ENCODE measurements at regions not wholly inside any gene's neighbourhood (a gene's known extent, or its start where the extent isn't known, plus 50 kb on each side); places are given as distances from the start of the nearest gene placed in this dataset.

DNA sequence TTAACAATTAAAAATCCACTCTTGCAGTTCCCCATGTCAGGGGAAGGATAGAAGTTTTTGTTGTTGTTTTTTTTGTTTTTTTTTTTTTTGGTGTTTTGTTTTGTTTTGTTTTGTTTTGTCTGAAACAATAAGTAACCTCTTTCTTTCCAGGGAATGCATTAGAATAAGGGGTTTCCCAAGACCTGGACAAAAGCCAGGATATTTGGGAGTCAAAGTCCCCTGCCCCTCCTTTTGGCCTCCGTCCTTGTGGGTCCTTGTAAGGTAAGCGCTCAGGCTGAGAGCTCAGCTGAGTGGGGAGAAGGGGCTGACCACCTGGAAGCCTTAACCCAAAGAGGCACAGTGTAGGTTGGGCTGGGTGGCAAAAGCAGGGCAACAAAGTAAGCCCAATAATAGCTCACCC is 515.4 kb downstream of the SOX6 start:
- TF ChIP-seq, protein P1, sequence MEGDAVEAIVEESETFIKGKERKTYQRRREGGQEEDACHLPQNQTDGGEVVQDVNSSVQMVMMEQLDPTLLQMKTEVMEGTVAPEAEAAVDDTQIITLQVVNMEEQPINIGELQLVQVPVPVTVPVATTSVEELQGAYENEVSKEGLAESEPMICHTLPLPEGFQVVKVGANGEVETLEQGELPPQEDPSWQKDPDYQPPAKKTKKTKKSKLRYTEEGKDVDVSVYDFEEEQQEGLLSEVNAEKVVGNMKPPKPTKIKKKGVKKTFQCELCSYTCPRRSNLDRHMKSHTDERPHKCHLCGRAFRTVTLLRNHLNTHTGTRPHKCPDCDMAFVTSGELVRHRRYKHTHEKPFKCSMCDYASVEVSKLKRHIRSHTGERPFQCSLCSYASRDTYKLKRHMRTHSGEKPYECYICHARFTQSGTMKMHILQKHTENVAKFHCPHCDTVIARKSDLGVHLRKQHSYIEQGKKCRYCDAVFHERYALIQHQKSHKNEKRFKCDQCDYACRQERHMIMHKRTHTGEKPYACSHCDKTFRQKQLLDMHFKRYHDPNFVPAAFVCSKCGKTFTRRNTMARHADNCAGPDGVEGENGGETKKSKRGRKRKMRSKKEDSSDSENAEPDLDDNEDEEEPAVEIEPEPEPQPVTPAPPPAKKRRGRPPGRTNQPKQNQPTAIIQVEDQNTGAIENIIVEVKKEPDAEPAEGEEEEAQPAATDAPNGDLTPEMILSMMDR (IDR thresholded peaks at IDR 0.05), result no peak
- no peak for TF ChIP-seq POLR2A (IDR thresholded peaks at IDR 0.05)
